Fibroblast of peridontal ligament (primary cell): ENCODE measurements at regions not wholly inside any gene's neighbourhood (a gene's known extent, or its start where the extent isn't known, plus 50 kb on each side); places are given as distances from the start of the nearest gene placed in this dataset.

Experiments
- DNase-seq: peaks from one replicate; pipeline ENCODE4 v3.0.0-alpha.2; 2010; ENCODE audit errors: extremely low read depth

DNA sequence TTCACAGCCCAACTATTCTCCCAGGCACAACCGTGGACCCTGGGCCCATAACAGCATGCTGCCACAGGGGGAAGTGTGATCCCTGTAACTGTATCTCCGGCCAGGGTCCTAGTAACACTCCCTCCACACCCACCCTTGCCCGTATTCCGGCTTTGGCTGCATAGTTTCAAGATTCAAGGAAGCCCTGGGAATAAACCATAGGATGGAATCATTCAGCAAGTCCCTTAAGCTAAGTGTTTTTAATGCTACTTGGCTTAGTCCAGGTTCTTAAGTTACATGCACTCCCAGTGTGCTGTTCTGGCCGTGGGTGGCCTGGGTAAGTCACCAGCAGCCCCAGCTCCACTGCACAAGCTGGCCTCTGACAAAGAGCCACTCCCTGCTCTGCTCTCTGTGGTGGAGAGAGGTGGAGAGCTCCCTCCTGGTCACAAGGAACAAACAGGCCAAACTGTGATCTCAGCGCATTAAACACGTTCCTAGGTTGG lies 532.4 kb upstream of the SGCG start:
- no peak for DNase-seq

DNA sequence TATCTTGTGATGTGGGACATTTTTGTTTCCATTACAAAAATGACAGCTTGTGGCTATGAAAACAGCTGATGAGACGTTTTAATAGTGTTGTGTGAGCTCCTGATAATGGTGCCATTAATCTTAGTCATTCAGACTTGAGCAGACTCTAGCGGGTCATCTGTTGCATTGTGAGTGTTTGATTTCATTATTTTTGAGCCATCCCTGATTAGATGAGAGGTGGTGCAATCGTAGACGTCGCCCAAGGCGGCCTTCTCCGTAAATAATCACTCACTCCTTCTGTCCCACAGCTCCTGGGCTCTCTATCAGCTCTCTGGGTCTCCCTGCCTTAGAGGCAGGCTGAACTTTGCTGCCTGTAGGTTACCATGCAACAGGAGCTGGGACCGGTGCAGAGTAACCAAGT lies 528.0 kb upstream of the SGCG start:
- DNase-seq = no peak

DNA sequence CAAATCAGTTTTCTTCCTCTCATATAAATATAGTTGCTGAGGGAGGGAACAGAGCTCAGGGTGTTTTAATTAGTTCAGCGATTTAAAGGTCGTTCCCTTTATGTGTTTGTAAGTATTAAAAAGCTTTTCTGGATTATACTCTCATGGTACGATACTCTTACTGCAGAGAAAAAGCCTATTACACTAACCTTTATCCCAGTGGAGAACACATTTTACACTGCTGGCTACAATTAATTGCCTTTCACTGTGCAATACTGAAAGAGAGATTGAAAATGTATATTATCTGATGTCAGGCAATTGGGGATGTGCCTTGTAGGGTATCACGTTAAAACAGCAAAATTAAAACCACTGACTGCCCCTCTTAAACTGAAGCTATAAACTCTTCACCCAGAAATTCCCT lies 526.9 kb upstream of the SGCG start:
- no peak for DNase-seq

DNA sequence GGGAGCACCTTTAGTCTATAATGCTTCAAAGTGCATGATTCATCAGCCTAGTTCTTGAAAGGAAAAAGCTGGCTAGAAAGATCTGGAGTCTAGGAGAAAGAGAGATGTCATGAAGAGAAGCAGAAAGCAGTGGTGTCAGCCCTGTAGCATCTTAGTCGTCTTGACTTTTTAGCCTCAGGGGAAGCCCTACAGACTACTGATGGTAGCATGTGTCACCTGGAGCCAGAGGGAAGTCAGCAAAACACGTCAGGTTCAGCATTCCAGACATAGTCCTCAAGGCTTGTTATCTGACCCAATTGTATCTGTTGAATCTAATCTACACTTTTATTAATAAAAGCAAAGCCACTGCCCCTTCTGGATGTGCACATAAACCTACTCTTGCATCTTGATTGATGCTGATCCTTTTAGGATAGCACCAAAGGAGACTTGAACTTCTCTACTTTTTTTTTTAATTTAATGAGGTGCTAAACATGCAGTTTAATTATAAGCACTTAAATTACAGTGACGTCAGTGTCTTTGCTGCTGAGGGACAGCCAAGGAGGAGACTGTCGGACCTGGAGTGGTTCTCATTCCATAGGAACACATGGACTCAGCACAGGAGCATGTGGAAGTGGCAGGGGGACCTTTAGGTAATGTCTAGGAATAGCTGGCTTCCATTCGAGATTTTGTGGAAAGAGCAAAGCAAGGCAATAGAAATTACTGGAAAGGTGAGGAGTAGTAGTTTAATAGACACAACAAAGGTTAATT lies 525.5 kb upstream of the SGCG start:
- DNase-seq = no peak

DNA sequence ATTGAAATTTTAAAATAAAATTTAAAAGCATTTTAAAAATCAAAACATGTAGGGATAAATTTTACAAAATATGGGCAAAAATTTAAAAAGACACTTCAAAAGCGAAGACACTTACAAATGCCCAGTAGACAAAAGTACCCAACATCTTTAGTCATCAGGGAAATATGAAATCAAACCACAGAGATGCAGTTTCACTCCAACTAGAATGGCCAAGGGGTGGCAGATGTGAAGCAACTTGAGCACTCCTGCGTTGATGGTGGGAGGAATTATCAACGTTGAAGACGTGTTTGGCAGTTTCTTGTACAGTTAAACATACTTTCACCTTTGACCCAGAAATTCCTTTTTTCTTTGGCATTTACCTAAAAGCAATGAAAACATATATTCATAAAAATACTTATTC lies 518.0 kb upstream of the SGCG start:
- no peak for DNase-seq

DNA sequence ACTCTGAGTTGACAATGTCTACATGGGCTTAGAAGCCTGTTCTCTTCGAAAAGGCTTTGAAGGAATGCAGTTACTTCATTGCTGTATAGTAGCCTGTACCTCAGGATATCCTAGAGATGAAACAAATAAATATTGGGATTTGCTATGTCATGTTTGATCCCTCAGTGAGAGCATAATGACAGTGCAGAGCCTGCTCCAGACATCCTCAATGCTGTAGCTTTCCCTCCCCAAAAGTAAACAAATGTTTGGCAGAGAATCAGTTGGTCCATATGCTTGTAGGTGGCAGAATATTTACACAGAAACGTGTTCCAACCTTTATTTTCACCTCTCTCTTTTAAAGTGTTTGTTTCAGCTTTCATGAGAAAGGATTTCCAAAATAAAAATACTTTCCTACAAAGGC lies 515.3 kb upstream of the SGCG start:
- no peak for DNase-seq

DNA sequence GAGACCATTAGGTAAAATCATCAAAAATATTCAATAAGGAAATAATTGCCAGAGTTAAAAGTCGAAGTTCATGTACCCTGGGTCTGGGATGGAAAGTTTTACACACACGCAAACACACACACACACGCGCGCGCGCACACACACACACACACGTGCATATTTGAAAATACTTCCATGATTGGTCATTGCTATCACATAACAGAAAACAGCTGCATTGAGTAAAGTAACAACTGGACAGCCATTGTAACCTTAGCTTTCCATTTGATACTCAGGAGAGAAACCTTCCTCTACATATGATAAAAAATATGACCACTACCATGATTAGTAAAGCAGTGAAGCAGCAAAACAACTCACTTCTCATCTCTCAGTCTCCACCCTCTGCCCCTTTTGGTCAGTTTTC lies 490.0 kb upstream of the SGCG start:
- no peak for DNase-seq

DNA sequence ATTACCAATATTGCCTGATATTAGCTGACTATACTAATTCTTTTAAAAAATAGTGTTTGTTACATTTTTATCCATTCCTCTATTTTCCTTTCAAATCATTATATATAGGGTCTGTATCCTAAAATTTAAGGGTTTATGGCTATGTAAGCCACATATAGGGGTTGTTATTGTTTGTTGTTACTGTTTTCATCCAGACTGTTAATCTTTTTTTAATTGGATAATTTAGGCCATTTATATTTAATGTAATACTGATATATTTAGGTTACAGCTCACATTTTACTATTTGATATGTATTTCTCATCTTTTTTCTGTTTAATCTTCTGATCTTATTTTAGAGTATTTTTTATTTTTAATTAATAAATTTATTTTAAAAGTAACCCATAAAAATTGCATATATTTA lies 487.1 kb upstream of the SGCG start:
- no peak for DNase-seq

DNA sequence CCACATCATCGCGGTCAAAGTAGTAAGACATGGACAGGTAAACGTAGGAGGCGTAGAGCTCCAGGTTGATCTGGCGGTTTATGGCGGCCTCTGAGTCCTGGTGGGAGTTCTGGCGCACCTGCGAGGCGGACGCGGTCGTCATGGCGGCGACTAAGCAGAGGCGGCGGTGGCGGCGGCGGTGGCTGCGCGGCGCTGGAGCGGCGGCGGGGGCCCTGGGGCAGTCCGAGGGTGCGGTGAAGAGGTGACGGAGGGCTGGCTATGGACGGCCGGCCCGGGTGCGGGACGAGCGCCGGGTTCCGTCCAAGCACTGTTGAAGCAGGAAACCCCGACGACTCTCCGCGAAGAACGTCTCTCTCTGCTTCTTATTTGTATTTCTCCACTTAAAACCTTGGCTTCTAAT lies 484.3 kb upstream of the SGCG start:
- DNase-seq = no peak

DNA sequence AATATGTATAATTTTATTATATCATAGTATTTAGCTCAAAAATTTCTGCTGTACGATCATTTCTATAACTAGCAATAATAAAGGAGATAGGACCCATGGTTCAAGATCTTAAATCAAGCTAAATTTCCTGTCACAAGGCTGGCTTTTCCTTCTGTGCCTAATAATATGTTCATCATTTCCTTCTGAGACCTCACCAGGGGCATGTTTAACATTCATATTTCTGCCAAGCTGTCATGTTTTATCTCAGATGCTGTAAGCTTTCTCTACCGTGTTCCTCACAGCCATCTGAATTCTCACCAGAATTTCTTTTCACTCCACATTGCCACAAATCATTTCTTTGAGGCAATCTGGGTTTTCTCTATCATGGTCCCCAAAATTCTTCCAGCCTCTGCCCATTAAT lies 482.3 kb upstream of the SGCG start:
- no peak for DNase-seq

DNA sequence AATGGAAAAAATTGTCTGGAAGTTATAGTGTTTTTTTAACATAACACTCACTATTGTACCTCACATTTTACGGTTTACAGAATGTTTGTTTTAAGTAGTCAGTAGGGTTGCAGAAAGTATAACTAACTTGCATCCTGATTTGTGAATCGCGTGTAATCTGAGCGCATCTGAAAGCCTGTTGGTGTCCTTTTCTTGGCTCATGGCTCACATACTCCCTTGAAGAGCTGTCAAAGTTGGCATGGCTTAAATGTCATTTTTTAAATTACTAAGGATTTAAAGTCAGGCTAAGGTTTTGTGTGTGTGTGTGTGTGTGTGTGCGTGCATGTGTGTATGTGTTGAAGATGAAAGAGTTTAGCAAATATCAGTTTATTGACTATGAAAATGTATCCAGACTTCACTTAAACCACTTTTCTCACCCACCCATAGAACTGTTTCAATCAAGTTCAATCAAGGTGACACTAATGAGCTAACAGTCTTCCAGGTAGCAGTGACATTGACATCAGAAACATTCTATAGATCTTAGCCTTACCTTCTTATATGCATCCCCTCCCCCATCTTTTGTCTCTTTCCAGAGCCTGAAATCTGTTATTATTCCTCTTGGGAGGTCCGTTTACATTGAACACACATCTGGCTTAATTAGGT lies 480.4 kb upstream of the SGCG start:
- DNase-seq = no peak

DNA sequence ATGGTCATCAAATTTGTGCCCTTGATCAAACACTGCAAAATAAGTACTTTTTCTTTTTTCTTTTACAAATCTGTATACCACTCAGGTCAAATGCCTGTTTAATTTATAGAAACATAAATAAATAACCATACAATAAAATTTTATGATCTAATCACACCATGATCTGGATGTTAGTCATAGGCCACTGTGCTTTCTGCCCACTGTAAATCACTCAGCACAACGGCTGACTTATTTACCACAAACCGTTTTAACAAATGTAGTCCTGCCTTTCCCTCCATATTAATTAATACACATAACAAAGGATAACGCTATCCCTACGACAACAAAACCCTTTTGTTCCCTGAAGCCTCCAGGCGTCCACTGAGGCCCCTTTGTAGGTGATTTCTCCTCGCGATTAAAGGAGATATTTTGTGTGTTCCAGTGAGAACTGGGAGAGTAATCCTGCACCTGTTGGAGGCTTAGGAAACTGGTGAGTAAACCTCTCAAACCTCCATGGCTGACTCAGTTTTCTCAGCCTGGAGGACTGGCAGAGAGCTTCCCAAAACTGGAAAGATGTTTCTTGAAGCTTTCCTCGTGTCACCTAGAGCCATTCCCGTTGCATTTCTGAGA lies 477.1 kb upstream of the SGCG start:
- DNase-seq = no peak

DNA sequence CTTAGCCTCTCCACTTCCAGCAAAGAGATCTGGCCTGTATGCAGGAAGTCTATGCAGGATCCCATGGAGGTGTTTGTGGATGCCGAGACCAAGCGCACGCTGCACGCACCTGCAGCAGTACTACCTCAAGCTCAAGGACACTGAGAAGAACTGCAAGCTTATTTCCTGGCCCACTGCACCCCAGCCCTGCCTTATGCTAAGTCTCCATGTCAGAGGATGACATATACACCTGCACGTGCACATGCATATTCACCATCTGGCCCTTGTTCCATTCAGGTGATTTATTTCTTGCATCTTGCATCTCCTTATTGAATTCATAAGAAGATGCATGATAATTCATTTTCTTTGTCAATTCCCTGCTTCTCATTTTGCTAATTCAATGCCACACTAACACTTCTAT lies 472.8 kb upstream of the SGCG start:
- DNase-seq = no peak

DNA sequence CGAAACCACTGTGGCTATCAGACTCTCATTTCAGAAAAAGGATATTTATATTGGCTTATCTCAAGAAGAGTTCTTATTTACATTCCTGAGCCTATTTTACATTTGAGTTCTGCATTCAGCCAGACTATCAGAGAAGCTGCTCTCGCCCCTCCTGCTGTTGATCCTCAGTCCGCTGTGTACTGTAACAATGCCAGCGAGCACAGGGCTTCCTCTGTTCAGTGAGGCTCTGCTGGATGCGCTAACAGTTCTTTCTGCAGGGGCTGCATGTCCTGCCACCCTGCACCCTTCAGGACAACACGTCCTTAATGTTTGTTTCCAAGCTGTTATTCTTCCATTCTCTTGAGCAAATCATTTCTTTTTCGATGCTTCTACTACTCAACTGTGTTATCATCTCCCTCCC lies 463.7 kb upstream of the SGCG start:
- DNase-seq = no peak

DNA sequence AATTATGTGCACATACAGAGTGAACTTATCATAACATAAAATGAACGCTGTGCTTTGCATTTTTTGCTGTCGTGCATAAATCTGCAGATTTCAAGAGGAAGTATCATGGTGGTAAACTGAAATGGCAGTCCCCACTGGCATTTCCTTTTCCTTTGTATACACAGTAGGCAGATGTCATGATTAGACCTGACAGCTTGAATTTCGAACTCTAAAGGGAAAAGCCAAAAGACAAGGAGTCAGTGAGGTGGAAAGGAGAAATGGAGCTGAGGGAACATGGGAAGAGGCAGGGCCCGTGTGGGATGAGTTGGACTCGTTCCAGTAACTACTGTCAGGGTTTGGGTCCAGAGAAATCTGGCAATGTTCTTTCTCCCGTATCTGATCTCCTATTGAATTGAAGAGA lies 454.1 kb upstream of the SGCG start:
- no peak for DNase-seq

DNA sequence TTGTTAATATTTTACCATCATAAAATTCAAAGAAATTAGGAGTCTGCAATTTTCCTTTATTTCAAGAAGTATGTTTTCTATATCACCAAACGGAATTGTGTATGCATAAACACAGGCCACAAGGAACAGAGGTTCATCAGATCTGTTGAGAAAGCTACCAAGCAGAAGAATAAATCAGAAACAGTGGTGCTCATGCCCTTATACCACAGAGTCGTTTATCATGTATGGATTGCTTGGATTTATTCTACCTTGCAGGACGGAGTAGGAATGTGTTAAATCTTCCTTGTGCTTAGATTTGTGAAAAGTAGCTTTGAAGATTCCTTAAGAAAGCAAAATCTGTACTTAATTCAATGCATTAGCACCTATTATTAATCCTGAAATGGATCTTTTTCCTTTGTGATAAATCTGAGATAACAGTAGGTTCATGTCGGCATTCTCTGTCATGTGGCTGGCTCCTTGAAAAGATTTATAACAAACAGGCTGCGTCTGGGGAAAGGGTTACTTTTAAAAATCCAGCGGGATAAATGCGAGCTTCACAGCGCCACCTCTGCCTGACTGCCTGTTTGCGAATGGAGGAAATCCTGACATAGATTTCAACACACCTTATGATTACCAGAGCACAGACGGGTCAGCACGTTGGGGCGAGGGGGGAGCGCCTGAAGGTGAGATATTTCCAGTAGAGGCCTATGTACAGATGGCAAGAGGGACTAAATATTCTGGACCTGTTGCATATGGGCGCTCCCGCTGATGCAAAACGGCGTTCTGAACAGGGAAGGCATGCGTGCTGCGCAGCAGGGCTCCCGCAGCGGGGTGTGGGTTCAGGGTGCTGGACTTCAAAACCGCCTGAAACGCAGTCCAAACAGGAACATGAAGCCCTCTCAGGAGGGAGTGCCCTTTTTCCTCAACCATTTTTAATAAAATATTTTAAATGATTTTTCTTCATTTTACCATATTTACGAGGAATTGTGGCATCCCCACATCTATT lies 445.5 kb upstream of the SGCG start:
- no peak for DNase-seq

DNA sequence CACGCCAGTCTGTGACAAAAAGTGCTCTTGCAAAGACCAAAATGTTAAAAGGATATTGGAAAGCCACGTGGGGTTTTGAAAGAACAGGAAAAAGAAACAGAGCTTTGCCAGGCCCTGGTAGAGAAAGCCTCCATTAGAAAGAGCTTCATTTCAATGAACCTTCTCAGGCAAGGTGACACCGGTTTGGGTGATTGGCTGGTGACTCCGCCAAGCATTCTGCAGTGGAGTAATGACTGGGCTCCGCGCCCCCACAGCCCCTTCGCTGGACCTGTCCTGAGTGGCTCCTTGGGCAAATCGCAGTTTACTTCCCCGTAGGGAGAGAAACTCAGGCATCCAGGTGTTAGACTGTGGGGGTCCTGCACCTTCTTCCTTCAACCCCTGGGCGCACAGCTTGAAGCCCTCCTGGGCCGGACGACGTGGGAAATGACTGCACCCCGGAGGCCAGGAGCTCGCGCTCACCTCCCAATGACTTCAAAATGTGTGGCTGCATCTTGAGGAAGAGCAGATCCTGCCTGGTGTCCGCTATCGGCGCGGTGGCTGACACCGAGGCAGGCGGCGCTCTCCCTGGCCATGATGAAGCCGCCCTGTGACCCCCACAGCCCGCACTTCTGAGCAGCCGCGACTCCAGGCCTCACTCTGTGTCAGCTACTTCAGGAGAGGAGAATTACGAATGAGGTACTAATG lies 444.6 kb upstream of the SGCG start:
- DNase-seq = no peak

DNA sequence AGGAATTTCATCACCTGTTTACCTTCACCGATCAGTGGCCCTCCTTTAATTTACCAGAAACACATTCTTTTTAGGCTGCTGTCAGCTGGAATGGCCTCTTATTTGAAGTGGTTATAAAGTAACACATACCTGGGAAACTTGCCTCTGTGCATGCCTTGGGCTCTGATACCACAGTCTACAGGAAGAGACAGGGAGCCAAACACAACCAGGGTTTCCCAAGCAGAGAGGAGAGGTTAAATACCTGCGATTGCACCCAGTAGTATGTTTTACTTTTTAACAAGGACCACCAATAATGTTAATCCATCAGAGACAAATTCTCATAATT lies 444.0 kb upstream of the SGCG start:
- DNase-seq = no peak

DNA sequence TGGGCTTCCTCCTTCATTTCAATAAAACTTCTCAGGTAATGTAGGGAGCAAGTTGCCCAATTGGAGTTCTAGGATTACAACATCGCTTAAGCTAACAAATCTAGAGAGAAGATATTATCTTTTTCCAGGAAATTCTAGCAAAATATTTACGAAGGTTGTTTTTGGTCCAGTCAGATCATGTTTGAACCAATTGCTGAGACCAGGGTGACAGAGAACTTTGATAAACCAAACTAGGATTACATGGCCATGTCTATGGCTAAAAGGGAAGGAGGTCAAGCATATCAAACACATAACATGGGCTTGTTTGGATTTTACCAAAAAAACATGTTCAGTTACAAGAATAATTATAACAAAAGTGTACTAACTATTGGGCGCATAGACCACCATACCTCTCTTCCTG lies 442.4 kb upstream of the SGCG start:
- DNase-seq = no peak

DNA sequence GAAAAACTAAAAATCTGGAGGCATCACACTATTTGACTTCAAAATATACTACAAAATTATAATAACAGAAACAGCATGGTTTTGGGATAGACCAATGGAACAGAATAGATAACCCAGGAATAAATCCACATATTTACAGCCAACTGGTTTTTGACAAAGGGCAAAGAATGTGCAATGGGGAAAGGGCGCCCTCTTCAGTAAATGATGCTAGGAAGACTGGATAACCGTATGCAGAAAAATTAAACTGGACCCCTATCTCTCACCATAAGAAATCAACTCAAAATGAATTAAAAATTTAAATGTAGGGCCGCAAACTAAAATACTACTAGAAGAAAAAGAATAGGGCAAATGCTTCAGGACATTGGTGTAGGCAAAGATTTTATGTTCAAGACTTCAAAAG lies 440.5 kb upstream of the SGCG start:
- no peak for DNase-seq

DNA sequence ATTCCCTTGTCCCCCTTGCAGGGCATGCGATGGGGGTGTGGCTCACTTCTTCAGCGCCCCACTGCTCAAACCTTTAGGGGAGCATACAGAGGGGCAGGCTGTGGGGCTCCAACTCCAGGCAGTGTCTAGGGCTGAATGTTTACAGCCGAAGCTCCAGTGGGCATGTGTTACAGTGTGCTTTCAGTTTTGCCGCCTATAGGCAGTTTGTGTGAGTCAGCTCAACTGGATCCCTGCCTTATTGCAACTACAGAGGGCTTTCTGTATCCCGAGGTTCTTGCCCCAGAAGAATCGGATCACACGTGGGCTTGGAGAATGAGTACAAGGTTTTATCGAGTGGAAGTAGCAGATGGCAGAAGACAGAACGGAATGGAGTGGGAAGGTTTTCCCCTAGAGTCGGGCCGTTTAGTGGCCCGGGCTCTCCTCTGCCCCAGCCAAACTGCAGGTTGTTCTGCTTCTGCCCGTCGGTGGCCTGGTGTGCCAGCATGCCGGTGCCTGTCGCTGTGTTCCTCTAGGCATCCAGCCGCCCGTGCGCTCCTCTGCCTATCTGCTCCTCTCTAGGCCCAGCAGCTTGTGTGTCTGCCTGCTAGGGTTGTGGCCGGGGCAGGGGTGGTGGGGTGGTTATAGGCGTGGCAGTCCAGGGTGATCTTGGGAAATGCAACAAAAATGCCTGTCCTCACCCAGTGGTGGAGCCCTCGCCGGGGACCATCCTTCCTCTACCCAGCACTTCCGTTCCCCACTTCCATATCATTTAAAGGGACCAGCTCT lies 435.9 kb upstream of the SGCG start:
- DNase-seq = no peak
